Psoas muscle (tissue), 7 donors: ENCODE measurements at regions not wholly inside any gene's neighbourhood (a gene's known extent, or its start where the extent isn't known, plus 50 kb on each side); places are given as distances from the start of the nearest gene placed in this dataset.

Experiments used
- ATAC-seq, 4 donors: fragments of 200-7000 bp; cut with Tn5 transposase; one replicate each; pipeline ENCODE4 v1.9.1; 2020; ENCODE audit warnings: moderate library complexity in 3 of 4, mild to moderate bottlenecking in 2 of 4
- DNase-seq, 2 donors: peaks; one replicate each; pipeline ENCODE4 v3.0.0-alpha.2; 2020
- H3K27ac ChIP-seq: fragments of 200-600 bp; one replicate; pipeline ENCODE4 v1.8.0; 2022
- H3K27me3 ChIP-seq, 3 donors: fragments of 200-600 bp in 1 of 3; one replicate each; pipeline versions ENCODE4 v1.6.1 to v1.8.0; 2013 to 2022; ENCODE audit warnings: low read length in 2 of 3, mild to moderate bottlenecking in 2 of 3, moderate library complexity in 1 of 3; ENCODE audit not compliant: insufficient read depth in 3 of 3
- H3K36me3 ChIP-seq, 2 donors: fragments of 200-600 bp in 1 of 2; one replicate each; pipeline versions ENCODE4 v1.6.1 to v1.8.0; 2013 to 2022; ENCODE audit warnings: low read depth in 1 of 2, mild to moderate bottlenecking in 1 of 2, moderate library complexity in 1 of 2; ENCODE audit not compliant: insufficient read depth in 1 of 2
- H3K4me1 ChIP-seq: fragments of 200-600 bp; one replicate; pipeline ENCODE4 v1.8.0; 2022
- H3K4me3 ChIP-seq: fragments of 200-600 bp; one replicate; pipeline ENCODE4 v1.8.0; 2022; ENCODE audit warnings: mild to moderate bottlenecking
- H3K9me3 ChIP-seq: fragments of 200-600 bp; one replicate; pipeline ENCODE4 v1.8.0; 2022
- WGBS, 3 donors: extraction: QIAGEN DNeasy Blood & Tissue Kit; methylation state at CpG; one replicate each; pipeline versions ENCODE4 v1.1.6 to v1.1.7; 2013; 5-methylcytosine and 5-hydroxymethylcytosine counted together
- intact Hi-C, 2 donors: fragments of 100-400 bp; cut with DNase I; formaldehyde crosslinking; loops; one replicate each; pipeline versions ENCODE4 v1.11.0 to v1.14.2; 2022
- TF ChIP-seq, protein P1 (sequence below): fragments of 200-600 bp; IDR thresholded peaks from one replicate; pipeline ENCODE4 v1.8.0; 2022; ENCODE audit warnings: antibody characterized with exemption
- donor health status: healthy with polysubstance abuse.
- donor health status: DM: no; HTN: no; CAD: no; lungs with moderate emphysema.
- donor health status: Bipolar disorder and iron deficiency.
- donor health status: healthy.
- donor health status: DM: yes; HTN: yes; CAD: no.
- donor health status: DM: no; HTN: no; CAD: no.
- donor health status: DM: yes; HTN: yes; CAD: no.

DNA sequence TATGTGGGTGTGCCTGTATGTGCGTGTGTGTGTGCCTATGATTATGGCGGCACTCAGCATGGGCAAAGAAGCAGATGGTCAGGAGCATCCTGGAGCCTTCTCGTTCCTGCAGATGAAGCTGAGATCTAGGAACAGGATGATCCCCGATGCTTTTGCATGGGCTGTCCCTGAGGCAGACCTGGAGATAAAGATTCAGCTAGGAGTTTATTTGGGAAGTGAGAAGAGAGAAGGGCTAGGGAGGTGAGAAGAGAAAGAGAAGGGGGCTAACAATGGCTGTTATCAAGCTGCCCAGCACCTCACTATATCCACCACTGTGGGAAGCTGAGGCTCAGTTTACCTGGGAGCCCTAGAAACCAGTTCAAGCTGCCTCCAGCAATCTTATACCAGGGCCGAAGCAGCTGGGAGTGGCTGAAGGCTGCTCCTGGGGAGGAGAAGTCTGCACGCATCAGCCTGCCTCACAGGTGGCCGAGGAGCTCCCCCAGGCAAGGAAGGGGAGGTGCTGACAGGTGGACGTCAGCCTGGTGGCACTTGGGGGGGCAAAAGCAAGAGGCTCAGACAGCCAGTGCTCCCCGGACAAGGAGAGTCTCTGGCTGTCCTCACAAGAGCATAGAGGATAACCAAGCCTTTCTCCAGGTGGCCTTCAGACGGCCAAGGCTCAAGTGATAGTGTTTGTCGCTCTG lies 94.0 kb upstream of the IQSEC1 start:
- Histone ChIP-seq H3K36me3 (no peaks in the 10 kb centered on the region), H3K9me3 (no peaks in the 10 kb centered on the region), H3K27ac (no peak overlapping the region), H3K4me3 (no peak overlapping the region), H3K27me3 (no peaks in the 10 kb centered on the region), H3K4me1 (no peaks in the 10 kb centered on the region)
- intact Hi-C loops: no loop called here
- TF ChIP-seq, protein P1, sequence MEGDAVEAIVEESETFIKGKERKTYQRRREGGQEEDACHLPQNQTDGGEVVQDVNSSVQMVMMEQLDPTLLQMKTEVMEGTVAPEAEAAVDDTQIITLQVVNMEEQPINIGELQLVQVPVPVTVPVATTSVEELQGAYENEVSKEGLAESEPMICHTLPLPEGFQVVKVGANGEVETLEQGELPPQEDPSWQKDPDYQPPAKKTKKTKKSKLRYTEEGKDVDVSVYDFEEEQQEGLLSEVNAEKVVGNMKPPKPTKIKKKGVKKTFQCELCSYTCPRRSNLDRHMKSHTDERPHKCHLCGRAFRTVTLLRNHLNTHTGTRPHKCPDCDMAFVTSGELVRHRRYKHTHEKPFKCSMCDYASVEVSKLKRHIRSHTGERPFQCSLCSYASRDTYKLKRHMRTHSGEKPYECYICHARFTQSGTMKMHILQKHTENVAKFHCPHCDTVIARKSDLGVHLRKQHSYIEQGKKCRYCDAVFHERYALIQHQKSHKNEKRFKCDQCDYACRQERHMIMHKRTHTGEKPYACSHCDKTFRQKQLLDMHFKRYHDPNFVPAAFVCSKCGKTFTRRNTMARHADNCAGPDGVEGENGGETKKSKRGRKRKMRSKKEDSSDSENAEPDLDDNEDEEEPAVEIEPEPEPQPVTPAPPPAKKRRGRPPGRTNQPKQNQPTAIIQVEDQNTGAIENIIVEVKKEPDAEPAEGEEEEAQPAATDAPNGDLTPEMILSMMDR: no peak
- WGBS, 3 donors: 88 to 89% (median 89%) methylated on average over 11 of the region's 11 CpGs
- DNase-seq (no peak), ATAC-seq (no peak)

DNA sequence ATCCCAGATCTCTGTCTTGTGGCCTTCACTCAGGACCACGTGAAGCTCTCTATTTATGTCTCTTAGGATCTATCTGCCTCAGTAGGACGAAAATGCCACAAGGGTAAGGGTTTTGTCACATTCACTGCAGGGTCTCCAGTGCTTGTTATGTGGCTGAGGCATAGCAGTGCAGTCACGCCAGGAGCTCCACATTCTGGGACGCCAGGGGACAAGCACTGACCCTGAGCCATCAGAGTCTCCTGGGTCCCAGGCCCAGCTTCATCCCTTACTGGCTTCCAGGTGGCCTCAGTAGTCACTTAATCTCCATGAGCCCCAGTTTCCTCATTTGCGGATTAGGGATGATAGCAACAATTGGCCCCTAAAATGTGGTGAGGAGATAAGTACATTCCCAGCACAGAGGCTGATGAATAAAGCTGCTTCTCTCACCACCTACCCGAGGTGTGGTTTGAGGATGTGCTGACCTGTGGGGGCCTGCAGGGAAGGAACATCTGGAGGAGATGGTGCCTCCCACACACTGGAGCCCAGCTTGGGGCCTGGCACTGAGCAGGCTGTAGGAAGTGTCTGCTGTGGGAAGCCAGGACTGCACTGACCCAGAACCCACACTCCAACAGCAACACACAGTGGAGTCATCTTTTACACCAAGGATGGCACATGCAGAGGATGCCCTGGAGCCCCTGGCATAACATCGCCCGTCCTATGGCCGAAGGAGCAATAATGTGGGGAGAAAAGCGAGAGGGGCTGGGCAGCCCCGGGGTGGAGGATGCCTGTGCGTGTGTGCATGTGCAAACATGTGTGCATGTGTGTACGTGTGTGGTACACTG lies 93.2 kb upstream of the IQSEC1 start:
- Histone ChIP-seq H3K27me3 (no peaks in the 10 kb centered on the region), H3K4me3 (no peak overlapping the region), H3K27ac (no peak overlapping the region), H3K36me3 (no peaks in the 10 kb centered on the region), H3K4me1 (no peaks in the 10 kb centered on the region), H3K9me3 (no peaks in the 10 kb centered on the region)
- WGBS, 3 donors: 86 to 92% (median 88%) methylated on average over 13 of the region's 13 CpGs
- TF ChIP-seq, protein P1: no peak
- no peak for DNase-seq
- no peak for ATAC-seq
- intact Hi-C loops: no loop called here

DNA sequence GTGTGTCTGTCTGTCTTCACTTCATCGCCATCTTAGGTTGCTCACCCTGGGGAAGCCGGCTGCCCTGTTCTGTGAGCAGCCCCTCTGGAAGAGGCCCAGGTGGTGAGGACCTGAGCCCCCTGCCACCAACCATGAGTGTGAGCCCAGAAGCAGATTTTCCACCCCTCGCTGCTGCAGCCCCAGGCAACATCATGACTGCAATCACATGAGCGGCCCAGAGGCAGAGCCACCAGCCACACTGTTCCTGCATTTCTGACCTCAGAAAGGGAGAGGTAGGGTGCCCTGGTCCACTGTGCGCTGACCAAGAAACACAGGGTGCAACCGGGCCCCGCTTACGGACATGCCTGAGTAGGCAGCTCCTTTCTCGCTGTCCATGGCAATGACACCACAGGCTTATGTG lies 92.3 kb upstream of the IQSEC1 start:
- Histone ChIP-seq H3K27me3 (no peaks in the 10 kb centered on the region), H3K27ac (no peak overlapping the region), H3K9me3 (no peaks in the 10 kb centered on the region), H3K4me3 (no peak overlapping the region), H3K4me1 (no peaks in the 10 kb centered on the region), H3K36me3 (no peaks in the 10 kb centered on the region)
- 93 to 97% (median 95%) methylated on average over 9 of the region's 9 CpGs for WGBS, 3 donors
- no peak for ATAC-seq
- DNase-seq: no peak
- TF ChIP-seq, protein P1: no peak
- intact Hi-C loops: no loop called here

DNA sequence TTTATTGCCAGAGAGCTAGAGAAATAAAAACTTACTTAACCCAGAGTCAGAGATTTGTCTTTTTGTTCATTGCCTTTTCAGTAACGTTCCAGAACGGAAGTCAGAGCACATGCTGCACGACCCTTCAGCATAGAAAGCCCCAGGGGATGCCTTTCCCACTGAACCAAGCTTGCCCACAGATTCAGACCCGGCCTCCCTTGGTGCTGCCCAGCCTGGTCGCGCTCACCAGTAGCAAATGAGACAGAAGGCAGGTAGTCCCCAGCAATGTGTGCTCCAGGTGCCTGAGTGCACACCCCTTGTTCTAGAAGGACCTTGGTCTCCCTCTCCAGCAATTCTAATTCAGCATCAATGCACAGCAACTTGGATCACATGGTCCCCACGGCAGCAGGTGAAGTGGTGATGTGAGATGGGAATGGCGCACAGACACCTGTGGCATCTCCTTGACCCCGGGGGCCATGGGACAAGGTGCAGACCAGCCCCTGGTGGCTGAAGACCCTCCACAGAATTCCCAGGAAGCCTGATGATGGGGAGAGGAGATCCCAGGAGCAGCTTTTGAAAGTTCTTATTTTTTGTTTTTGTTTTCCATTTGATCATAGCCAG lies 91.8 kb upstream of the IQSEC1 start:
- H3K36me3 ChIP-seq: no peaks in the 10 kb centered on the region
- DNase-seq (no peak), ATAC-seq (no peak)
- intact Hi-C loops: no loop called here
- TF ChIP-seq, protein P1: no peak
- H3K4me1 ChIP-seq: no peaks in the 10 kb centered on the region
- no peak overlapping the region for H3K4me3 ChIP-seq
- no peak overlapping the region for H3K27ac ChIP-seq
- H3K27me3 ChIP-seq: no peaks in the 10 kb centered on the region
- no peaks in the 10 kb centered on the region for H3K9me3 ChIP-seq
- whole genome bisulfite sequencing, 3 donors: 77 to 80% (median 78%) methylated on average over 9 of the region's 9 CpGs
